Astrocyte of the cerebellum (primary cell): ENCODE measurements at regions not wholly inside any gene's neighbourhood (a gene's known extent, or its start where the extent isn't known, plus 50 kb on each side); places are given as distances from the start of the nearest gene placed in this dataset.

Experiments used
- DNase-seq: peaks from one replicate; pipeline ENCODE4 v3.0.0-alpha.2; 2011; ENCODE audit warnings: low read depth
- H3K4me3 ChIP-seq: 2 replicates; pipeline ENCODE4 v1.5.1; 2011; ENCODE audit warnings: mild to moderate bottlenecking, low read depth, low read length, moderate library complexity
- in situ Hi-C: cut with HindIII; loops from 2 replicates; pipeline ENCODE4 v1.10.0; 2017; ENCODE audit warnings: low sequenced_read_pairs
- TF ChIP-seq, protein P1 (sequence below): IDR thresholded peaks from 2 replicates; pipeline ENCODE4 v1.5.1; 2012; ENCODE audit warnings: low read length, low read depth, moderate library complexity, mild to moderate bottlenecking; ENCODE audit errors: missing control alignments

DNA sequence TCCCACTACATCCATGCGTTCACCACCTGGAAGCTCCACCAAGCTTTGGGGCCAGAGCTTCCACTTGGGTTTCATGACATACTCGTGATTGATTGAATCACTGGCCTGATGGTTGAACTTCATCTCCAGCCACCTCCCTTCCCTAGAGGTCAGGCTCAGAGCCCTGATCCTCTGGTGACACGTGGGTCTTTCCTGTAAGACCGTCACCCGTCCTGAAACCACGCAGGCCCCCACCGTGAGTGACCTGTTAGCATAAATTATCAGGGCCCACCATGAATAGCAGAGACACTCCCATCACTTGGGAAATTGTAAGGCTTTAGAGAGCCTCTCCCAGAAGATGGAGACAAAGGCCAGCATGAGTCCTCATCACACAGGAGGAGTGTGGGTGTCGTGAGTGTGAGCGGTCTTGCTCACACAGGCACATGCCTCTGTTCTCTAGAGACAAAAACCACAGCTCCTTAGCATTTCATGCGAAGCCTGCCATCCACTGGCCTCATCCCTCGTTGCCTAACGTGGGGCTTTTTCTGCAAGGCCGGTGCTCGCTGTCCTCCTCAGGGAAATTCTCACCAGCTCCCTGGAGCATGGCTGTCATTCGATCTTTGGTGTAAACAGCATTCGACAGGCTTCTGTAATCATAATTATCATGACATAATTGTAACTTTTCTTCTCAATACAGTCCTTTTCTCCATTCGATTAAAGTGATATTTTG is 65.1 kb upstream of the DUSP22 start:
- no peak for DNase-seq
- in situ Hi-C loops: no loop called here
- no peak overlapping the region for H3K4me3 ChIP-seq
- TF ChIP-seq, protein P1, sequence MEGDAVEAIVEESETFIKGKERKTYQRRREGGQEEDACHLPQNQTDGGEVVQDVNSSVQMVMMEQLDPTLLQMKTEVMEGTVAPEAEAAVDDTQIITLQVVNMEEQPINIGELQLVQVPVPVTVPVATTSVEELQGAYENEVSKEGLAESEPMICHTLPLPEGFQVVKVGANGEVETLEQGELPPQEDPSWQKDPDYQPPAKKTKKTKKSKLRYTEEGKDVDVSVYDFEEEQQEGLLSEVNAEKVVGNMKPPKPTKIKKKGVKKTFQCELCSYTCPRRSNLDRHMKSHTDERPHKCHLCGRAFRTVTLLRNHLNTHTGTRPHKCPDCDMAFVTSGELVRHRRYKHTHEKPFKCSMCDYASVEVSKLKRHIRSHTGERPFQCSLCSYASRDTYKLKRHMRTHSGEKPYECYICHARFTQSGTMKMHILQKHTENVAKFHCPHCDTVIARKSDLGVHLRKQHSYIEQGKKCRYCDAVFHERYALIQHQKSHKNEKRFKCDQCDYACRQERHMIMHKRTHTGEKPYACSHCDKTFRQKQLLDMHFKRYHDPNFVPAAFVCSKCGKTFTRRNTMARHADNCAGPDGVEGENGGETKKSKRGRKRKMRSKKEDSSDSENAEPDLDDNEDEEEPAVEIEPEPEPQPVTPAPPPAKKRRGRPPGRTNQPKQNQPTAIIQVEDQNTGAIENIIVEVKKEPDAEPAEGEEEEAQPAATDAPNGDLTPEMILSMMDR: no peak

DNA sequence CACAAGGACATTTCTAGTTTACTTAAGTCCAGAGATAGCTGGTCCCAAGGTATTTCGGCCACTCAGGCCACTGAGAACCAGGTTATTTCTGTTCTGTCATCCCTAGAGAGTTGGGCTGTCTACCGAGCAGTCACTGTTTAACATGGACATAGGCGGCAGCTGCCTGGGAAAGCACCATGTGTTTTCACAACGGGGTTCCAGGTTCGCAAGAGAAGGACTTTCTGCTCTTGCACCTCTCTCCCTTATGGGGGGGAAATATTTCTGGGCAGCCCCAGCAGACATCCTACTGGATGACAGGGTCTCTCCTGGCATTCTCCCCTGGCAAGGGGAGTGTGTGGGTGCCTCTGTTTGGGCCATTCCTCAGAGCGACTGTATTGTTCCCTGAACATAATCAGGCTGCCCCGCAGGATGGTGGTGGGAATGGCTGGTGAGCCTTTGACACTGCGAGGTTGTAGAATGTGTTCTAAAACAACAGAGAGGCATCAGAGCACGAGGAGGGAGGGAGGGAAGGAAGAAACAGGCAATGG is 64.4 kb upstream of the DUSP22 start:
- in situ Hi-C loops: no loop called here
- H3K4me3 ChIP-seq: no peak overlapping the region
- TF ChIP-seq, protein P1: no peak
- no peak for DNase-seq

DNA sequence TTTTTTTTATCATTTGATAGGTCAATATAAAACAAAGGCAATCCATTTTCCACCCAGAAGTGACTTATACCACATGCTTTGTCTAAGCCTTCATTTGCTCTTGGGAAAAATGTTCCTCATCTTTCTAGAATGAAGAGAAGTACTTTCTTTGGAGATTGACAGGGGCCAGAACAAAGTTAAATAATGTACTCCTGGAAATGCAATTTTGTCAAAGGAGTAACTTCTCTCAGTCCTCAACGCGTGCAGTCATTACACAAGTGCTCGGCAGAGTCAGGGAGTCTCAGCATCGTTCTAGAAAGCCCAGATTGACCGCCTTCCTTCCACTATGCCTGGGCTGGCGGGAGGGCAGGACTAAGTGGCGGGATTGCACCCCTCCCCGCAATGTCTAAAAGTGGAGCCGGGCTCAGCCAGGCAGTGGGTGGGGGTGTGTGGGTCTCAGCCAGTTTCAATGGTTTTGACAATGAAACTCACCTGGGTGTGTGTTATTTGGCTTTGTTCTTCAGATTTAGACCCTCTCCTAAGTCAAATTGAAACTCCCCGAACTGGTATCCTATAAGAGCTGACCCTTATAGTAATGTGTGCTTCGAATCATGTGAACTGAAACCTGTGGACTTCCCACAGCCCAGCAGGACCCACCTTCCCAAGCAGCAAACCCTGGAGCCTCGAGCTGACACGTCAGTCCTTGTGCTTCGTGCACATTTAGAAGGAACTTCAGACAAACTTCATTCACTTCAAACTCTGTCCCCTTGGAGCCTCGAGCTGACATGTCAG is 63.2 kb upstream of the DUSP22 start:
- H3K4me3 ChIP-seq: no peak overlapping the region
- TF ChIP-seq, protein P1: no peak

DNA sequence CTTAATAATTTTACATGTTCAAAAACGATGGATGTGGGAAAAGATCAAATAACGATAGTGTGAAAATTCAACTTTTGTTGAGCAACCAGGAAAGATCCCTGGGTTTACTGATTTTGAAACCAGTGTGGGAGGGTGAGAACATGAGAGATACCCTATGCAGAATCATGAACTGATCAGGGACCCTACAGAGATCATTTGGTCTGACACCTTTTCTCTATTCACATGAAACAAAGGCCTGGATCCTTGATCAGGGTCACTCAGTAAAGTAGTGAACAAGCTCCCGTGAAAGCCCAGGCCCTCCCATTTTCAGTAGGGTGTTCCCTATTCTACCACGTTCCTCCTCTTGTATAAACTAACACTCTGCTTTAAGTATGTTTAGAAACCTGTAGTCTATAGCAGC is 60.5 kb upstream of the DUSP22 start:
- no peak for DNase-seq
- TF ChIP-seq, protein P1: no peak
- in situ Hi-C loops: no loop called here

More for the DNA sequence above, 63.2 kb upstream of the DUSP22 start:
- no peak for DNase-seq
- in situ Hi-C loops: no loop called here

DNA sequence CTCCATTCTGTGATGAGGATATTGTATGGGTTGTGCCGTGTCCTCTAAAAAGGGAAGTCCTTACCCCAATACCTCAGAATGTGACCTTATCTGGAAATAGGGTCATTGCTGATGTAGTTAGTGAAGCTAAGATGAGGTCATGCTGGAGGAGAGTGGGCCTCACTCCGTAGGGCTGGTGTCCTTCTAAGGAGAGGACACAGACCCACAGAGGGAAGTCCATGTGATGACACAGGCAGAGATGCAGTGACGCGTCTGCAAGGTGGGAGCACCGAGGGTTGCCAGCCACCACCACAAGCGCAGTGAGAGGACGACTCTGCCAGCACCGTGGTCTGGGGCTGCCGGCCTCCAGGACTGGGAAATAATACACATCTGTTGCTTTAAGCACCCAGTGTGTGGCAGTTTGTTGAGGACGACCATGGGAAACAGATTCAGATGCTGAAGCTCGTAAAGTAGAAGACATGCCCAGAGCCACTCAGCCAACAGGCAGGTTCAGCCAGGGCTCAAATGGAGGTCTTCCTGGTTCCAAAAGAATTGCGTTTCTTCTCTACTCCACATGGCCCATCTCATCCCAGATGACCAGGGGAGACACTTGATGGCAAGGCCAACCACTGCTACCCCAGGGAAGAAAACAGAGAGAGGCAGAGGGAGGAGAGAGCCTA is 59.2 kb upstream of the DUSP22 start:
- DNase-seq: no peak
- in situ Hi-C loops: no loop called here
- no peak overlapping the region for H3K4me3 ChIP-seq
- TF ChIP-seq, protein P1: no peak

More for the DNA sequence above, 60.5 kb upstream of the DUSP22 start:
- H3K4me3 ChIP-seq: no peak overlapping the region

DNA sequence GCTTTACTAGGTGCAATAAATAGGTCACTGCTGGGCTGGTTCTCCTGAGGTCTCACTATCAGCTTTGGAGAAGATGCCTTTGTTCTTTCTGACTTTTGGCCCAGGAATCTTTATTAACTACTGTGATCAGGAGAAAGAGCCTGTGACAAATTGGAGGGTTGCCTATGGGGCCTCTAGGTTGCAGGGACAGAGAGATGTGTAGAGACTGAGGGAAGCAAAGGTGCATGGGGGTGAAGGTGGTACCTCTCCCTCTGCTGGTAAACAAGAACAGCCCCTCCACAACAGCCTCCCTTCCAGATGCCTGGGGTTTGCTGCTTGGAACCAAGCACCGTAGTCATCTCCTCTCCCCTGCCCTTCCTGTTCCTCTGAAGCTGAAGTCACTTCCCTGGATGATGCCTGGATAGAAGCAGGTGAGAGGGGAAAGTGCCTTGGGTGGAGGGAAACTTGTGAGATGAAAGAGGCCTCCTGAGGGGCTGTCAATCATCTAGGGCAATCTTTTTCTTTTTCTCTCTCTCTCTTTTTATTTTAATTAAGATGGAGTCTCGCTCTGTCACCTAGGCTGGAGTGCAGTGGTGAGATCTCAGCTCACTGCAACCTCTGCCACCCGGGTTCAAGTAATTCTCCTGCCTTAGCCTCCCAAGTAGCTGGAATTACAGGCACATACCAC is 57.4 kb upstream of the DUSP22 start:
- no peak for DNase-seq
- H3K4me3 ChIP-seq: no peak overlapping the region
- TF ChIP-seq, protein P1: no peak
- in situ Hi-C loops: no loop called here
